HG03039 (cell line): ENCODE measurements at regions not wholly inside any gene's neighbourhood (a gene's known extent, or its start where the extent isn't known, plus 50 kb on each side); places are given as distances from the start of the nearest gene placed in this dataset.
"Not testable (repeated sequence)": the region's sequence is repeated elsewhere in the genome, so short reads cannot be mapped to it uniquely, and the experiment has no call there.

Experiments used
- ATAC-seq: cut with Tn5 transposase; IDR thresholded peaks from one replicate; pipeline ENCODE4 v1.9.1; 2021; ENCODE audit warnings: mild to moderate bottlenecking, moderate library complexity; ENCODE audit not compliant: unreplicated experiment

- no peak for ATAC-seq
These were observed 1719.8 kb upstream of the WWC1 start for GRCh38 chr5:166571668-166572067.

GRCh38 chr5:166576323-166576722 is 1715.1 kb upstream of the WWC1 start:
- no peak for ATAC-seq

GRCh38 chr5:166581826-166582225 is 1709.6 kb upstream of the WWC1 start:
- no peak for ATAC-seq

GRCh38 chr5:166582416-166582815 is 1709.0 kb upstream of the WWC1 start:
- ATAC-seq = no peak

- no peak for ATAC-seq
These were observed 1696.9 kb upstream of the WWC1 start for GRCh38 chr5:166594567-166594966.

- no peak for ATAC-seq
These were observed 1696.0 kb upstream of the WWC1 start for GRCh38 chr5:166595274-166595951.

- no peak for ATAC-seq
These were observed 1695.4 kb upstream of the WWC1 start for GRCh38 chr5:166596043-166596442.

GRCh38 chr5:166602271-166602670 is 1689.2 kb upstream of the WWC1 start:
- no peak for ATAC-seq

GRCh38 chr5:166617507-166617906 is 1673.9 kb upstream of the WWC1 start:
- no peak for ATAC-seq

- no peak for ATAC-seq
These were observed 1672.9 kb upstream of the WWC1 start for GRCh38 chr5:166618526-166618925.

GRCh38 chr5:166624573-166624972 is 1666.9 kb upstream of the WWC1 start:
- ATAC-seq = no peak

- ATAC-seq = no peak
These were observed 1666.1 kb upstream of the WWC1 start for GRCh38 chr5:166625210-166625865.

- ATAC-seq = no peak
These were observed 1654.2 kb upstream of the WWC1 start for GRCh38 chr5:166637295-166637694.

- no peak for ATAC-seq
These were observed 1652.3 kb upstream of the WWC1 start for GRCh38 chr5:166639151-166639550.

GRCh38 chr5:166640136-166640535 is 1651.3 kb upstream of the WWC1 start:
- ATAC-seq = not testable (repeated sequence)

GRCh38 chr5:166648736-166649135 is 1642.7 kb upstream of the WWC1 start:
- ATAC-seq = no peak

GRCh38 chr5:166649676-166650075 is 1641.8 kb upstream of the WWC1 start:
- ATAC-seq = no peak

GRCh38 chr5:166651234-166651633 is 1640.2 kb upstream of the WWC1 start:
- ATAC-seq = no peak

- ATAC-seq = no peak
These were observed 1619.6 kb upstream of the WWC1 start for GRCh38 chr5:166671811-166672210.

- no peak for ATAC-seq
These were observed 1619.0 kb upstream of the WWC1 start for GRCh38 chr5:166672431-166672830.

- ATAC-seq = no peak
These were observed 1613.6 kb upstream of the WWC1 start for GRCh38 chr5:166677891-166678290.

- ATAC-seq = no peak
These were observed 1612.1 kb upstream of the WWC1 start for GRCh38 chr5:166679331-166679730.

GRCh38 chr5:166695326-166695725 is 1596.1 kb upstream of the WWC1 start:
- no peak for ATAC-seq
